HG03442 (cell line): ENCODE measurements at regions not wholly inside any gene's neighbourhood (a gene's known extent, or its start where the extent isn't known, plus 50 kb on each side); places are given as distances from the start of the nearest gene placed in this dataset.
"Not testable (repeated sequence)": the region's sequence is repeated elsewhere in the genome, so short reads cannot be mapped to it uniquely, and the experiment has no call there.

Experiments
- ATAC-seq: cut with Tn5 transposase; IDR thresholded peaks from one replicate; pipeline ENCODE4 v1.9.1; 2021; ENCODE audit warnings: mild to moderate bottlenecking, moderate library complexity; ENCODE audit not compliant: unreplicated experiment

DNA sequence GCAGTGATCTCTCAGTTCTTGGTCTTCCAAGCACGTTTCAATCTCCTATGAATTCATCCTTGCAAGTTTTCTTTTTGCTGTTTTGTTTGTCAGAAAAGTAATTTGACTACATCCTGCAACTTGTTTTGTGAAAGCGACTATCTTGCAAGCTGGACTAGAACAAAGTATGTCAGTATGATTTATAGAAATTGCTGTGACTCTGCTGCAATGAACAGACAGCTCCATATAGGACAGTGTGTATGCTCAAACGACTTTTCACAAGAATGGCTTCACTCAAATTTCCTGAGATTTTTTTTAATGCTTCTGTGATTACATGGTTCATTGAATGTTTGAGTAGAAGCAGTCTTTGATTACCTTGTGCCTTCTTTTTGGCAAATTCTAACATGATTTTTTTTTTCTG lies 123.5 kb upstream of the TRHDE start:
- no peak for ATAC-seq

GRCh38 chr12:72162875-72163274 lies 109.3 kb upstream of the TRHDE start:
- no peak for ATAC-seq

DNA sequence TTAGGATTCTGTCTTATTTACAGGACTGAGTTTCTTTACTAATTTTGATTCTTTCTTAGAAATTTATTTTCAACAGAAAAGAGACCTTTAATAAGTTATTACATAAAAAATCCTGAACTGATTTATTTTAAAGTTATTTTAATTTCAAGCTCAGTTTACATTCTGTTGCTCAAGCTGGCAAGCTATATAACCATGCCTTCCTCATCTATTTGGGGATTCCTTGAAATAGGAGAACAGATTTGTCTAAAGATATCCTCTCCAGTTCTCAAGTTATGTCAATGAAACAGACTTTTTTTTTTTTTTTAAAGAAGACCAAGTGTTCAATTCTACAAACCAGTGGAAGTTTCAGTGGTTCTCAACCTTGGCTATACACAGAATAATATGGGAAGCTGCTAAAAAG lies 103.3 kb upstream of the TRHDE start:
- no peak for ATAC-seq

GRCh38 chr12:72173974-72174373 lies 98.2 kb upstream of the TRHDE start:
- ATAC-seq, result no peak

DNA sequence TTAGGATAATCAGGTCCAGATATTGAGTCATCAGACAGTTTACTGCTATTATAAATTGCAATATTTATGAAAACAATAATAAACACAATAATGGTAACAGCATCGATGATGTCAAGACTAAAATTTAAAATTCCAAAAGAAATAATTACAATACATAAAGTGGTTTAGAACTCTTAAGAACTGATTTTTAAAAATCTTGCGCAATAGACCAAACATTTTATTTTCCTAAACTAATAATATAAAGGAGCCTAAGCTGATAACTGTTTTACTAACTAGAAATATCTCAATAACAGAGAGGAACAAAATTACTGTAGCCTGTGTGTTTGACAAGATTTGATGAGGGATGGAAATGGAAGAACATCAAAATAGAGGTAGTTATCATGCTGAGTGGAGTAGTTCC lies 93.9 kb upstream of the TRHDE start:
- ATAC-seq, result no peak

DNA sequence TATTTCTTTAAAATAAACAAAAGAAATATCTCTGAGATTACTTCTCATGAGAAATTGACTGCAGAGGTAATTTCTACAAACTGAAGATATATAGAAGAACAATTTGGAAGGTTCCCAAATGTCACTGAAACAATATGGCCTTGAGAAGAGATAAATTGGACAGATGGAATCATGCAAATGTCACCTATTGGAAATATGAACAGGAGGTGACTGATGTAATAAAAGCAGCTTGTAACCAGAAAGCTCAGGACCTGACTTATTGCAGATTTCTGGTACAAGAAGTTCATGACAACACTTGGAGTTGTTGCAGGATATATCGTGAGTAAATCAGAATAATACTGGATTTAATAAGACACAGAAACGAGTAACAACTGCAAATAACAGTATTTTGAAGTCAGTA lies 93.3 kb upstream of the TRHDE start:
- ATAC-seq, result no peak

- no peak for ATAC-seq
Measured at GRCh38 chr12:72179841-72180240, 92.3 kb upstream of the TRHDE start.

GRCh38 chr12:72184971-72185533 lies 87.1 kb upstream of the TRHDE start:
- ATAC-seq, result not testable (repeated sequence)

- no peak for ATAC-seq
Measured at GRCh38 chr12:72189266-72189665, 82.9 kb upstream of the TRHDE start.

DNA sequence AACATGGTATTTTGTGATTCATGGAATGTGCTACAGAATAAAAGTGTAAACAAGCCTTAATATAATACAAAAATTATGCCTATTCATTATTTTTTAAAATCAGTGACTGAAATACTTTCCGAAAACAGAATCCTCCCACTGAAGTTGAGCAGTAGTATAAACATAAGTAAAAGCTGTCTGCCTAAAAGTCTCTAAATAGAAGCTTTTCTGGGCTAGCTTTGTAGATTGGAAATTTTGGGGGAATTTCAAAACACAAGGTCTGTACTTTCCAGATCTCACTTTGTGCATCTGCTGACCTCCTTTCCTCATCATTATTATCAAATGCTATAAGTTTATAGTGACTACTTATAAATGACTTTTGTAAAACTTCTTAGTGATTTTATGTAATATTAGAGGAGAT lies 80.4 kb upstream of the TRHDE start:
- ATAC-seq, result peak; percentile 45

- ATAC-seq, result peak; percentile 50
Measured at GRCh38 chr12:72197790-72198189, 74.4 kb upstream of the TRHDE start.

DNA sequence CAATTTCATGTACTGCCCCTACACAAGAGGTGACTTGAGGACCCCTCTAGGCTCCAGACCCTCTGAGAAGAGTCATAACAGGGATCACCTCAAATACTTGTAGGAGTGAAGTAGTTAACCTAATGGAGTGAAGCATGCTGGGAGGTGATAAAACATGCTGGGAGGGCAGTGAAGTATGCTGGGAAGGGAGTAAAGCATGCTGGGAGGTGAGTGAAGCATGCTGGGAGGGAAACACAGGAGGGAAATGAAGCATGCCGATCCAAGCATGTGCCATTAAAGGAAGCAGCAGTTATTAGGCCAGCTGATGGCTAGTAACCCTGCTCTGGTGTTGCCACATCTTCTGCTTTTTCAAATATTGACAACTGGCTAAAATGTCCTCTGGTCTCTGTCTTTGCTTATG lies 70.7 kb upstream of the TRHDE start:
- ATAC-seq, result no peak

- peak; percentile 56 for ATAC-seq
Measured at GRCh38 chr12:72203764-72204335, 68.3 kb upstream of the TRHDE start.

DNA sequence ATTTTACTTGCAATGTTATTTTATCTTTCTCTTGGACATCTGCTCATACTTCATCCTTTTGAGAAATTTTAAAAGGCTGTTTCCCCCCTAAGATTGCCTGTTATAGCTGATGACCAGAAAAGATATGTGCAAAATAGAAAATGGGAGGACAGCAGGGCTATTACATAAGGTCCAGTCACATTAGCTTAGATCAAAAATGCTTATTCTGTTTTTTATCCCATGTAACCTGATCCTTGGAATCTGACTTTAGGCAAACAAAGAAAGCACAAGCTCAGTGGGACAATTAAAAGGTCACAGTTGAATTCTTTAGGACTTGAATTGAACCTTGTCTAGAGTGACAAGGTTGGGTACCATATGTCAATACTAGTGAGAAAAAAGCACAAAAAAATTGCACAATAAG lies 65.1 kb upstream of the TRHDE start:
- ATAC-seq, result no peak

DNA sequence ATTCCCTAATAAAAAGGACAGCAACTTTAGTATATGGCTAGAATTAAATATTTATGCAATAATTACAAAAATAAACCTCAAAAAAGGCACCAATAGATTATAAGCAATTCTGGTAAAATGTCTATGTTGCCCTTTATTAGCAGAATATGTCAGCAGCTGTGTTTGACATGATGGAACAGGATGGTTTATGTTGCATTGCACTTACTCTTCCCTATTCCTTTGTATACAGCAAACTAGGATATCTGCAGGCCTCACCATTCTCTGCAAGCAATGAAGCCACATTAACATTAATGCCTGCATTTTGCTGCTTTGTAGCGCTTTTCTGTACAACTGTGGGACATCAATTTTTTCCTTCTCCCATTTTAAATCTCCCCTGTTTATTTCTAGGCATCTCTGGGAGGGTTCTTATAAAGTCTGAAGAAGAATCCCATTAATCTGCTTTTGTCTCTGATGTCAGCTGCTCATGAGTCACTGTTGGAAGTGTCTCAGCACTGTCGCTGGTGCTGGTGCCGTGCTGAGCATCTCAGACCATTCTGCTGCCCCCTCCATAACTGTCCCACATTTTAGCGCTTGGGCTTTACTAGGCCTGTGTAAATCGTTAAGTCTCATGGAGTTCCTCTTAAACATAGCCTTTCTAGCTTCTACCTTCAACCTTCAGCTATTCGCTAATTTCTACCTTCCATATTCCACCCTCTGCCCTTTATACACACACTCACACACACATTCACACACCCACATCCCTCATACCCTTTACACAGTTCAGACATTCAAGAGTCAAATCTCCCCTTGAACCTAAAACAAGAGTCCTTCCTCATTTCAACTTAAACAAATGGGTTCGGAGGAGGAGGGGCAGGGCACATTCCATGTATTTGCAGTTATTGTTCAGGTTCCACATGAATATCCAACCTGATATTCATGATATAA lies 64.4 kb upstream of the TRHDE start:
- no peak for ATAC-seq

DNA sequence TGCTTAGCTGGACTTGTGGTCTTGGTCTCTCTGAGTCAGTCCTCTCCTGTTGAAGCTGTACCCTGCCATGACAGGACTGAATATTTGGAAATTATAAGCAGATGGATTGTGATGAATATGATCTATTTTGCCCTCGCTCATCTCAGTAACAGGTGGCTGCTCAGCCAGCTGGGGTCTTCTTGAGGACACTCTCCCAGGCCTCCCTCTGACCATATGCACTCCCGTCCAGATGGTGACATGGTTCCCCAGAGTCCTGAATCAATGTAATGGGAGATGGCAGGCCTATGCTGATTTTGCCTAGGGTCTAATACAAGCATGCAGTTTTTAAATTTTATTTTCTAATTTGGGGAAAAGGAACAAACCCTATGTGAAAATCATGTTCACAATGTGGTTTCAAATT lies 63.1 kb upstream of the TRHDE start:
- ATAC-seq, result no peak

GRCh38 chr12:72214163-72214562 lies 58.0 kb upstream of the TRHDE start:
- ATAC-seq, result no peak

DNA sequence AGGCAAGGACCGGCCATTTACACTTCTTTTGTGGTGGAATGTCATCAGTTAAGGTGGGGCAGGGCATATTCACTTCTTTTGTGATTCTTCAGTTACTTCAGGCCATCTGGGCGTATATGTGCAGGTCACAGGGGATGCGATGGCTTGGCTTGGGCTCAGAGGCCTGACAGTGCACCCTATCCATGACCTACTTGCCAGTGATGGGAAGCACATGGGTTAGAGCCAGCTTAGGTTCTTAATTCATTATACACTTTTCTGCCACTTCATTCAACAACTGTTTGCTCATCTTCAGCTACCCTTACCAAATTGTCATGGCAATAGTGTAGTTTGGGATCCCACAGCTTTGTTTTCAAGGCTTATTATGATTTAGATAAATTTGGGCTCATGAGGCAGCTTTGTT lies 56.9 kb upstream of the TRHDE start:
- ATAC-seq, result not testable (repeated sequence)

DNA sequence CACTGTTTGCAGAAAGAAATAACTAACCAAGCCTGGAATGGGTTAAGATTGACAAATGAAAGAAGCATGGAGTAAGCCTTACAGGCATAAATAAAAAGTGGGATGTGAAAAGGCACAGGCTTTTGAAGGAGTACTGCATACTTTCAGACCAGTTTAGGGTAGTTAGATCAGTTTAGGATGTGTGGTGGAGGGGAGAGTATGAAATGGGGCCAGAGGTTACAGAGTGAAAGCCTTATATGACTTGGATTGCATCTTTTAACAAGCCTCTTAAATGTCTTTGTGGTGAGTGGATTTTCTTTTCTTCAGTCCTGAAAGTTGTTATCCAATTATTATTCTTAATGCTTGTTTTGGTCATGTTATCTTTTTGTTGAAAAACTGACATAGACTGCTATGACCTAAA lies 52.2 kb upstream of the TRHDE start:
- no peak for ATAC-seq
